SK-N-SH (cell line): ENCODE measurements at regions not wholly inside any gene's neighbourhood (a gene's known extent, or its start where the extent isn't known, plus 50 kb on each side); places are given as distances from the start of the nearest gene placed in this dataset.

Source experiments
- CTCF ChIA-PET: fragments of 300-600, 350-600 bp; formaldehyde crosslinking; extraction: SDS; loops from one replicate; lab custom pipeline; 2021; lab: Yijun Ruan, JAX
- POLR2A ChIA-PET: fragments of 350-600 bp; sonication (Branson Sonifier 250); formaldehyde crosslinking; extraction: SDS; loops from one replicate; lab custom pipeline; 2020; ENCODE audit warnings: antibody characterized with exemption, inconsistent platforms; lab: Yijun Ruan, JAX
- DNase-seq: peaks from one replicate; pipeline ENCODE4 v3.0.0; 2012
- H2AFZ ChIP-seq: fragments of 200-600 bp; sonication (generic); 2 replicates; pipeline ENCODE4 v1.8.1; 2016; ENCODE audit warnings: antibody characterized with exemption, mild to moderate bottlenecking, low read depth
- H3F3A ChIP-seq: fragments of 200-600 bp; sonication (generic); replicated peaks from 2 replicates; pipeline ENCODE3; 2016; ENCODE audit warnings: antibody characterized with exemption, mild to moderate bottlenecking; ENCODE audit not compliant: insufficient read depth
- H3K27ac ChIP-seq, 2 experiments: fragments of 200-500 bp in 1 of 2; fragments of 200-600 bp in 1 of 2; sonication (Bioruptor generic) in 1 of 2; sonication (generic), shearing (Covaris generic) in 1 of 2; 2 replicates each; pipeline versions ENCODE4 v1.5.1 to v1.6.1; 2014 to 2016; ENCODE audit warnings: low read depth in 2 of 2, inconsistent platforms in 1 of 2, low read length in 1 of 2, mild to moderate bottlenecking in 1 of 2, mixed read lengths in 1 of 2
- H3K27me3 ChIP-seq: fragments of 200-600 bp; sonication (generic), shearing (Covaris generic); 2 replicates; pipeline ENCODE4 v1.6.1; 2016; ENCODE audit warnings: mixed run types; ENCODE audit not compliant: insufficient read depth
- H3K36me3 ChIP-seq, 2 experiments: fragments of 200-500 bp in 1 of 2; fragments of 200-600 bp in 1 of 2; sonication (Bioruptor generic) in 1 of 2; sonication (generic) in 1 of 2; replicated peaks in 1 of 2; 2 replicates each; pipeline versions ENCODE3 to v1.5.1; 2014 to 2016; ENCODE audit warnings: low read length in 1 of 2, mild to moderate bottlenecking in 1 of 2; ENCODE audit not compliant: insufficient read depth in 2 of 2, control insufficient read depth in 1 of 2
- H3K4me1 ChIP-seq, 2 experiments: fragments of 200-500 bp in 1 of 2; fragments of 200-600 bp in 1 of 2; sonication (Bioruptor generic) in 1 of 2; sonication (generic), shearing (Covaris generic) in 1 of 2; 2 replicates each; pipeline versions ENCODE4 v1.5.1 to v1.6.1; 2014 to 2016; ENCODE audit warnings: low read depth in 1 of 2, low read length in 1 of 2, mixed run types in 1 of 2; ENCODE audit not compliant: insufficient read depth in 2 of 2, control insufficient read depth in 1 of 2
- H3K4me2 ChIP-seq: fragments of 200-600 bp; sonication (generic), shearing (Covaris generic); 2 replicates; pipeline ENCODE4 v1.6.1; 2017; ENCODE audit warnings: mixed run types
- H3K4me3 ChIP-seq, 2 experiments: fragments of 200-500 bp in 1 of 2; fragments of 200-600 bp in 1 of 2; sonication (Bioruptor generic) in 1 of 2; sonication (generic), shearing (Covaris generic) in 1 of 2; 2 replicates each; pipeline versions ENCODE4 v1.5.1 to v1.8.1; 2014 to 2016; ENCODE audit warnings: low read depth in 2 of 2, inconsistent platforms in 1 of 2, low read length in 1 of 2, mild to moderate bottlenecking in 1 of 2, mixed read lengths in 1 of 2, moderate library complexity in 1 of 2
- H3K79me2 ChIP-seq: fragments of 200-600 bp; sonication (generic); 2 replicates; pipeline ENCODE4 v1.8.1; 2017; ENCODE audit warnings: mild to moderate bottlenecking; ENCODE audit not compliant: insufficient read depth
- H3K9ac ChIP-seq: fragments of 200-600 bp; sonication (generic); 2 replicates; pipeline ENCODE4 v1.6.1; 2017; ENCODE audit warnings: mixed run types
- H3K9me2 ChIP-seq: fragments of 200-600 bp; sonication (generic); 2 replicates; pipeline ENCODE4 v1.6.1; 2017; ENCODE audit warnings: mixed run types
- H3K9me3 ChIP-seq: fragments of 200-600 bp; sonication (generic); 2 replicates; pipeline ENCODE4 v1.6.1; 2017; ENCODE audit warnings: mixed run types, mild to moderate bottlenecking, moderate library complexity
- H4K20me1 ChIP-seq: fragments of 200-600 bp; sonication (generic); 2 replicates; pipeline ENCODE4 v1.6.1; 2017; ENCODE audit warnings: mild to moderate bottlenecking, mixed run types; ENCODE audit not compliant: insufficient read depth
- ELF1 ChIP-seq: IDR thresholded peaks from 2 replicates; pipeline ENCODE4 v1.4.0; 2012
- EZH2phosphoT487 ChIP-seq: fragments of 200-600 bp; sonication (generic); IDR thresholded peaks from 2 replicates; pipeline ENCODE4 v1.6.1; 2017; ENCODE audit warnings: low read depth, mixed run types, mild to moderate bottlenecking, antibody characterized with exemption, moderate library complexity, borderline replicate concordance
- FOSL2 ChIP-seq: IDR thresholded peaks from 2 replicates; pipeline ENCODE4 v1.4.0; 2012; ENCODE audit warnings: low read depth, mild to moderate bottlenecking, moderate library complexity, borderline replicate concordance
- FOXJ3 ChIP-seq: sonication (generic); formaldehyde crosslinking; IDR thresholded peaks from 2 replicates; pipeline ENCODE4 v1.5.1; 2020; ENCODE audit warnings: mild to moderate bottlenecking, missing genetic modification reagents
- FOXM1 ChIP-seq: IDR thresholded peaks from 2 replicates; pipeline ENCODE4 v1.4.0; 2012; ENCODE audit warnings: low read depth, mild to moderate bottlenecking
- MEF2A ChIP-seq: IDR thresholded peaks from 2 replicates; pipeline ENCODE4 v1.4.0; 2012; ENCODE audit warnings: low read depth, borderline replicate concordance
- MXI1 ChIP-seq: IDR thresholded peaks from 2 replicates; pipeline ENCODE4 v1.6.1; 2012; ENCODE audit warnings: mild to moderate bottlenecking, low read depth, low read length, improper control_type of control experiment
- POLR2AphosphoS5 ChIP-seq: IDR thresholded peaks from 2 replicates; pipeline ENCODE4 v1.6.1; 2012; ENCODE audit warnings: low read depth, low read length
- RXRA ChIP-seq: IDR thresholded peaks from 2 replicates; pipeline ENCODE4 v1.4.0; 2012; ENCODE audit warnings: low read depth, mild to moderate bottlenecking, borderline replicate concordance
- SIN3A ChIP-seq: IDR thresholded peaks from 2 replicates; pipeline ENCODE4 v1.6.1; 2012; ENCODE audit warnings: low read depth, mild to moderate bottlenecking, low read length, moderate library complexity, borderline replicate concordance
- SMC3 ChIP-seq: IDR thresholded peaks from 2 replicates; pipeline ENCODE4 v1.6.1; 2012; ENCODE audit warnings: low read depth, low read length, improper control_type of control experiment
- TAF1 ChIP-seq: IDR thresholded peaks from 2 replicates; pipeline ENCODE4 v1.6.1; 2012; ENCODE audit warnings: low read depth, mild to moderate bottlenecking, low read length, moderate library complexity, borderline replicate concordance
- TCF12 ChIP-seq: IDR thresholded peaks from 2 replicates; pipeline ENCODE4 v1.4.0; 2012
- YY1 ChIP-seq: IDR thresholded peaks from 2 replicates; pipeline ENCODE4 v1.4.0; 2012; ENCODE audit warnings: low read depth, mild to moderate bottlenecking
- WGBS: methylation state at CpG from one replicate; pipeline ENCODE4 v1.1.6; 2017; ENCODE audit warnings: low lambda C conversion rate; 5-methylcytosine and 5-hydroxymethylcytosine counted together
- TF ChIP-seq, protein P1 (sequence below): fragments of 150-350 bp; IDR thresholded peaks from 2 replicates; pipeline ENCODE4 v1.6.1; 2016; ENCODE audit warnings: mild to moderate bottlenecking, low read depth, low read length
- TF ChIP-seq, protein P2 (sequence below): IDR thresholded peaks from 2 replicates; pipeline ENCODE4 v1.4.0; 2012; ENCODE audit warnings: low read depth, borderline replicate concordance
- TF ChIP-seq, protein P3 (sequence below): IDR thresholded peaks from 2 replicates; pipeline ENCODE4; 2012

DNA sequence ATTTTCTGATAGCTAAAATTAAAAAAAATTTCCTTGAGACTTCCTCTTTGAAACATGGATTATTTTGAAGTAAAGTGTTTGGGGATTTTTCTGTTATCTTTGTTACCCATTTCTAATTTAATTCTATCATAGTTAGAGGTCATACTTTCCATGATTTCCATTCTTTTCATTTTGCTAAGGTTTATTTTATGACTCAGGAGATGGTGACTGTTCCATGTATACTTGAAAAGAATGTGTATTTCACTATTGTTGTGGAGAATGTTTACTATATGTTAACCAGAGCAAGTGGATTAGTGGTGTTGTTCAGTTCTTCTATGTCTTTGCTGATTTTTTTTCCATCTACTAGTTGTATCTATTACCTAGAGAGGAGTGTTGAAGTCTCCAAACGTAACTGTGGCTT lies 250.5 kb upstream of the PELI2 start:
- H3K9me2 ChIP-seq, result no peaks in the 10 kb centered on the region
- H3K4me3 ChIP-seq, result no peak overlapping the region
- H3K79me2 ChIP-seq, result no peaks in the 10 kb centered on the region
- no peak overlapping the region for H3K4me2 ChIP-seq
- TF ChIP-seq, protein P1, sequence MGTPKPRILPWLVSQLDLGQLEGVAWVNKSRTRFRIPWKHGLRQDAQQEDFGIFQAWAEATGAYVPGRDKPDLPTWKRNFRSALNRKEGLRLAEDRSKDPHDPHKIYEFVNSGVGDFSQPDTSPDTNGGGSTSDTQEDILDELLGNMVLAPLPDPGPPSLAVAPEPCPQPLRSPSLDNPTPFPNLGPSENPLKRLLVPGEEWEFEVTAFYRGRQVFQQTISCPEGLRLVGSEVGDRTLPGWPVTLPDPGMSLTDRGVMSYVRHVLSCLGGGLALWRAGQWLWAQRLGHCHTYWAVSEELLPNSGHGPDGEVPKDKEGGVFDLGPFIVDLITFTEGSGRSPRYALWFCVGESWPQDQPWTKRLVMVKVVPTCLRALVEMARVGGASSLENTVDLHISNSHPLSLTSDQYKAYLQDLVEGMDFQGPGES, result no peak
- TF ChIP-seq EZH2phosphoT487 (no peak), SIN3A (no peak), RXRA (no peak), FOXJ3 (CRISPR knock-in tag) (no peak), FOXM1 (no peak), FOSL2 (no peak), YY1 (no peak), ELF1 (no peak), MEF2A (no peak), POLR2AphosphoS5 (no peak), TAF1 (no peak)
- TF ChIP-seq, protein P2, sequence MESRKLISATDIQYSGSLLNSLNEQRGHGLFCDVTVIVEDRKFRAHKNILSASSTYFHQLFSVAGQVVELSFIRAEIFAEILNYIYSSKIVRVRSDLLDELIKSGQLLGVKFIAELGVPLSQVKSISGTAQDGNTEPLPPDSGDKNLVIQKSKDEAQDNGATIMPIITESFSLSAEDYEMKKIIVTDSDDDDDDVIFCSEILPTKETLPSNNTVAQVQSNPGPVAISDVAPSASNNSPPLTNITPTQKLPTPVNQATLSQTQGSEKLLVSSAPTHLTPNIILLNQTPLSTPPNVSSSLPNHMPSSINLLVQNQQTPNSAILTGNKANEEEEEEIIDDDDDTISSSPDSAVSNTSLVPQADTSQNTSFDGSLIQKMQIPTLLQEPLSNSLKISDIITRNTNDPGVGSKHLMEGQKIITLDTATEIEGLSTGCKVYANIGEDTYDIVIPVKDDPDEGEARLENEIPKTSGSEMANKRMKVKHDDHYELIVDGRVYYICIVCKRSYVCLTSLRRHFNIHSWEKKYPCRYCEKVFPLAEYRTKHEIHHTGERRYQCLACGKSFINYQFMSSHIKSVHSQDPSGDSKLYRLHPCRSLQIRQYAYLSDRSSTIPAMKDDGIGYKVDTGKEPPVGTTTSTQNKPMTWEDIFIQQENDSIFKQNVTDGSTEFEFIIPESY, result no peak
- TF ChIP-seq, protein P3, sequence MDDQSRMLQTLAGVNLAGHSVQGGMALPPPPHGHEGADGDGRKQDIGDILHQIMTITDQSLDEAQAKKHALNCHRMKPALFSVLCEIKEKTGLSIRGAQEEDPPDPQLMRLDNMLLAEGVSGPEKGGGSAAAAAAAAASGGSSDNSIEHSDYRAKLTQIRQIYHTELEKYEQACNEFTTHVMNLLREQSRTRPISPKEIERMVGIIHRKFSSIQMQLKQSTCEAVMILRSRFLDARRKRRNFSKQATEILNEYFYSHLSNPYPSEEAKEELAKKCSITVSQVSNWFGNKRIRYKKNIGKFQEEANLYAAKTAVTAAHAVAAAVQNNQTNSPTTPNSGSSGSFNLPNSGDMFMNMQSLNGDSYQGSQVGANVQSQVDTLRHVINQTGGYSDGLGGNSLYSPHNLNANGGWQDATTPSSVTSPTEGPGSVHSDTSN, result no peak
- no peaks in the 10 kb centered on the region for H3K36me3 ChIP-seq
- DNase-seq, result no peak
- peaks cover 6% of the 10 kb centered on the region; the same call in 1 of the 2 replicates for H3K27me3 ChIP-seq
- H3K9me3 ChIP-seq, result no peaks in the 10 kb centered on the region
- H3F3A ChIP-seq, result no peaks in the 10 kb centered on the region
- CTCF ChIA-PET, result no interaction called here
- no peak overlapping the region for H2AFZ ChIP-seq
- WGBS, result 5% methylated on average over 1 of the region's 1 CpG
- H3K9ac ChIP-seq, result no peak overlapping the region
- no peaks in the 10 kb centered on the region for H3K4me1 ChIP-seq
- POLR2A ChIA-PET, result no interaction called here
- no peaks in the 10 kb centered on the region for H4K20me1 ChIP-seq
- no peak overlapping the region for H3K27ac ChIP-seq

DNA sequence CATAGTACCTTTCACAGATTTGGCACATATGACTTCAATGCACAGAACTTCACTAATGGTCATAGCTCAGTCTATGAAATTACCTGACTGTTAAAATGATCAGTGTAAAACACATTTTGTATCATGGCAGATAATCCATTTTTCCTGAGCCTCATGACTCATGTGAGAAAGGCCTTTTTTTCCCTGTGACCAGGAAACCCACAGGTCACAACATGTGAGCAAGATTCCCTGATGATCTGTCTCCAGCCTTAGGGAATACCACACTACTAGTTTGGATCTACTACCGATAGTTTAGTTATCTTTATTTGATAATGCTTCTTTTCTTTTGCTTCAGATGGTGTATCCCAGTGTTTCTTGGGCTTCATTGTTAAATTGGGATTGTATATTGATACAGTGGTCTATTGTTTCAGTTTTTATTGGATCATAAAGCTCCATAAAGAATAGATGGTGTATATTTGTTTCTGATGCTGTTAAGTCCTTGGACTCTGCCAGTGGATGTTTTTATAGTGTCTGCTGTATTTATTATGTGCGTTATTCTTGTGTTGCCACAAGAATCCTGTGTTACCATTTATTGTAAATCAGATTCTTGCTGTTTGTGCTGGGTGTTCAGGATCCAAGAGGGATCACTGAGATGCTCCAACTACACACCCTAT lies 248.7 kb upstream of the PELI2 start:
- WGBS, result 16% methylated on average over 2 of the region's 2 CpGs
- no peak overlapping the region for H3K9ac ChIP-seq
- H2AFZ ChIP-seq, result no peak overlapping the region
- H3K27ac ChIP-seq, result no peak overlapping the region
- H3F3A ChIP-seq, result no peaks in the 10 kb centered on the region
- POLR2A ChIA-PET, result no interaction called here
- H3K4me1 ChIP-seq, result no peaks in the 10 kb centered on the region
- H3K9me3 ChIP-seq, result no peaks in the 10 kb centered on the region
- H3K4me2 ChIP-seq, result no peak overlapping the region
- H3K4me3 ChIP-seq, result no peak overlapping the region
- CTCF ChIA-PET, result interaction anchor here (0.8 kb wide), 1 partner anchor 46 kb away, joined by 3 read pairs; no protein-coding TSS in a partner anchor
- no peaks in the 10 kb centered on the region for H3K79me2 ChIP-seq
- no peak for TF ChIP-seq MXI1
- no peak for TF ChIP-seq FOSL2
- TF ChIP-seq YY1, result no peak
- no peak for TF ChIP-seq SIN3A
- no peak for TF ChIP-seq SMC3
- TF ChIP-seq TCF12, result no peak
- TF ChIP-seq EZH2phosphoT487, result no peak
- TF ChIP-seq ELF1, result no peak
- H3K36me3 ChIP-seq, result no peaks in the 10 kb centered on the region
- H3K27me3 ChIP-seq, result peaks cover 21% of the 10 kb centered on the region; the same call in 1 of the 2 replicates
- no peaks in the 10 kb centered on the region for H4K20me1 ChIP-seq
- H3K9me2 ChIP-seq, result no peaks in the 10 kb centered on the region
- DNase-seq, result no peak
